Spleen (tissue), 7 donors: ENCODE measurements at regions not wholly inside any gene's neighbourhood (a gene's known extent, or its start where the extent isn't known, plus 50 kb on each side); places are given as distances from the start of the nearest gene placed in this dataset.

ENCODE experiments used
- CTCF ChIP-seq, 11 experiments: fragments of 200-600 bp in 7 of 11; fragments of 450-650 bp in 4 of 11; sonication (generic) in 4 of 11; IDR thresholded peaks in 8 of 11; conservative IDR thresholded peaks in 3 of 11; 1 replicate in 7 of 11; 2 replicates in 4 of 11; pipeline versions ENCODE4 v1.4.0 to v1.8.0; 2016 to 2021; ENCODE audit warnings: antibody characterized with exemption in 11 of 11, inconsistent platforms in 4 of 11, mild to moderate bottlenecking in 1 of 11
- POLR2A ChIP-seq, 3 donors: fragments of 450-650 bp; IDR thresholded peaks; one replicate each; pipeline ENCODE4 v1.5.1; 2017; ENCODE audit warnings: antibody characterized with exemption in 3 of 3, mild to moderate bottlenecking in 1 of 3
- donor health status: DM: no; HTN: no; CAD: no; lungs with moderate emphysema.
- donor health status: DM: no; HTN: no; CAD: no.
- donor health status: DM: no; HTN: no; CAD: no.

GRCh38 chr5:98397081-98397480 is 376.4 kb upstream of the RGMB start:
- no peak for TF ChIP-seq POLR2A (IDR thresholded peaks at IDR 0.05)
- no peak for TF ChIP-seq CTCF (IDR thresholded peaks at IDR 0.05 in 8 of 11, conservative IDR thresholded peaks at IDR 0.05 in 3 of 11)
